GM12892 (cell line): ENCODE measurements at regions not wholly inside any gene's neighbourhood (a gene's known extent, or its start where the extent isn't known, plus 50 kb on each side); places are given as distances from the start of the nearest gene placed in this dataset.

ENCODE experiments used
- POLR2A ChIP-seq: IDR thresholded peaks from 2 replicates; pipeline ENCODE4 v1.6.1; 2011; ENCODE audit warnings: low read depth, low read length, control low read depth
- POLR2AphosphoS5 ChIP-seq: IDR thresholded peaks from 2 replicates; pipeline ENCODE4 v1.6.1; 2011; ENCODE audit warnings: low read depth, low read length, control low read depth
- TAF1 ChIP-seq: IDR thresholded peaks from 2 replicates; pipeline ENCODE4 v1.6.1; 2011; ENCODE audit warnings: low read depth, mild to moderate bottlenecking, control low read depth, low read length, borderline replicate concordance

GRCh38 chr2:65823511-65823910, 391.1 kb upstream of the SPRED2 start:
- TF ChIP-seq POLR2A, result no peak
- TF ChIP-seq POLR2AphosphoS5, result no peak
- TF ChIP-seq TAF1, result no peak
